B cell (primary cell): ENCODE measurements at regions not wholly inside any gene's neighbourhood (a gene's known extent, or its start where the extent isn't known, plus 50 kb on each side); places are given as distances from the start of the nearest gene placed in this dataset.

Experiments used
- ATAC-seq: fragments of 200-7000 bp; cut with Tn5 transposase; one replicate; pipeline ENCODE4 v1.10.0; 2021; ENCODE audit warnings: low read depth, mild to moderate bottlenecking, moderate number of reproducible peaks, moderate library complexity
- CTCF ChIA-PET: fragments of 350-600 bp; sonication (Branson Sonifier 250); formaldehyde crosslinking; loops from one replicate; lab custom pipeline; 2021; ENCODE audit warnings: antibody characterized with exemption, inconsistent platforms; lab: Charles Lee
- POLR2A ChIA-PET: fragments of 350-600 bp; sonication (Branson Sonifier 250); formaldehyde crosslinking; loops from one replicate; lab custom pipeline; 2021; ENCODE audit warnings: antibody characterized with exemption; lab: Charles Lee
- DNase-seq: peaks from one replicate; pipeline ENCODE4 v3.0.0; 2013
- H2AFZ ChIP-seq: 2 replicates; pipeline ENCODE4 v1.6.1; 2012; ENCODE audit warnings: mild to moderate bottlenecking, low read depth, low read length; ENCODE audit not compliant: insufficient read depth, poor library complexity, severe bottlenecking
- H3K27ac ChIP-seq, 2 donors: 1 replicate in 1 of 2; 2 replicates in 1 of 2; pipeline ENCODE4 v1.5.1; 2012 to 2013; ENCODE audit warnings: low read length in 2 of 2, mild to moderate bottlenecking in 2 of 2, moderate library complexity in 1 of 2
- H3K27me3 ChIP-seq, 4 experiments: fragments of 200-600 bp in 1 of 4; sonication (generic) in 1 of 4; replicated peaks in 1 of 4; 1 replicate in 2 of 4; 2 replicates in 2 of 4; pipeline versions ENCODE4 v1.6.1 to v1.7.0; 2013 to 2016; ENCODE audit warnings: low read length in 3 of 4, mild to moderate bottlenecking in 2 of 4, mixed read lengths in 1 of 4, moderate library complexity in 1 of 4; ENCODE audit not compliant: insufficient read depth in 4 of 4, control insufficient read depth in 3 of 4; ENCODE audit errors: control extremely low read depth in 1 of 4
- H3K36me3 ChIP-seq, 2 experiments: replicated peaks in 1 of 2; 1 replicate in 1 of 2; 2 replicates in 1 of 2; pipeline versions ENCODE4 v1.6.1 to v1.7.1; 2013; ENCODE audit warnings: low read length in 1 of 2; ENCODE audit not compliant: insufficient read depth in 2 of 2, control insufficient read depth in 1 of 2; ENCODE audit errors: control extremely low read depth in 1 of 2, extremely low read depth in 1 of 2
- H3K4me1 ChIP-seq, 2 donors: fragments of 200-600 bp in 1 of 2; sonication (generic) in 1 of 2; 1 replicate in 1 of 2; 2 replicates in 1 of 2; pipeline versions ENCODE4 v1.5.1 to v1.6.1; 2013 to 2017; ENCODE audit warnings: low read length in 2 of 2; ENCODE audit not compliant: control insufficient read depth in 2 of 2, insufficient read depth in 2 of 2
- H3K4me2 ChIP-seq: replicated peaks from 2 replicates; pipeline ENCODE3; 2012; ENCODE audit warnings: mild to moderate bottlenecking, low read depth, low read length; ENCODE audit not compliant: poor library complexity, severe bottlenecking
- H3K4me3 ChIP-seq, 5 experiments: fragments of 200-600 bp in 1 of 5; sonication (generic) in 1 of 5; 1 replicate in 3 of 5; 2 replicates in 2 of 5; pipeline versions ENCODE4 v1.5.1 to v1.7.0; 2011 to 2016; ENCODE audit warnings: low read length in 4 of 5, mild to moderate bottlenecking in 4 of 5, low read depth in 2 of 5, control low read depth in 1 of 5, moderate library complexity in 1 of 5; ENCODE audit not compliant: insufficient read depth in 1 of 5; ENCODE audit errors: control extremely low read depth in 1 of 5, extremely low read depth in 1 of 5
- H3K79me2 ChIP-seq: fragments of 200-600 bp; sonication (generic); one replicate; pipeline ENCODE4 v1.6.0; 2016; ENCODE audit warnings: low read length; ENCODE audit not compliant: control insufficient read depth, insufficient read depth
- H3K9ac ChIP-seq: fragments of 200-600 bp; sonication (generic); 2 replicates; pipeline ENCODE4 v1.6.1; 2017; ENCODE audit warnings: mild to moderate bottlenecking, low read length, moderate library complexity
- H3K9me3 ChIP-seq, 3 donors: one replicate each; pipeline versions ENCODE4 v1.6.1 to v1.7.1; 2013; ENCODE audit warnings: low read length in 2 of 3; ENCODE audit not compliant: control insufficient read depth in 2 of 3, insufficient read depth in 1 of 3; ENCODE audit errors: control extremely low read depth in 1 of 3
- H4K20me1 ChIP-seq: 2 replicates; pipeline ENCODE4 v1.6.0; 2012; ENCODE audit warnings: mild to moderate bottlenecking, low read length; ENCODE audit not compliant: insufficient read depth, control insufficient read depth, poor library complexity, severe bottlenecking
- H3K27ac Mint-ChIP-seq: one replicate; pipeline ENCODE4 v1.8.0; 2021; ENCODE audit warnings: mixed read lengths
- H3K27me3 Mint-ChIP-seq: one replicate; pipeline ENCODE4 v1.8.0; 2021; ENCODE audit warnings: mixed read lengths
- H3K4me1 Mint-ChIP-seq: one replicate; pipeline ENCODE4 v1.8.0; 2021; ENCODE audit warnings: mixed read lengths
- H3K4me3 Mint-ChIP-seq: one replicate; pipeline ENCODE4 v1.8.0; 2021; ENCODE audit warnings: mixed read lengths
- H3K9me3 Mint-ChIP-seq: one replicate; pipeline ENCODE4 v1.8.0; 2022; ENCODE audit warnings: mixed read lengths; ENCODE audit not compliant: insufficient read depth
- EZH2 ChIP-seq: IDR thresholded peaks from 2 replicates; pipeline ENCODE4 v1.6.1; 2012; ENCODE audit warnings: borderline replicate concordance, low read depth, mild to moderate bottlenecking, moderate library complexity, low read length; ENCODE audit not compliant: insufficient read depth, poor library complexity, severe bottlenecking
- WGBS: methylation state at CpG from one replicate; pipeline ENCODE4 v1.1.5; 2013; ENCODE audit warnings: missing lambda C conversion rate; ENCODE audit not compliant: insufficient coverage; 5-methylcytosine and 5-hydroxymethylcytosine counted together
- intact Hi-C: fragments of 100-400 bp; cut with micrococcal nuclease; formaldehyde crosslinking; loops from one replicate; pipeline ENCODE4 v1.10.0; 2022
- TF ChIP-seq, protein P1 (sequence below): fragments of 200-600 bp; IDR thresholded peaks from one replicate; pipeline ENCODE4 v1.8.0; 2022; ENCODE audit warnings: antibody characterized with exemption, mild to moderate bottlenecking

DNA sequence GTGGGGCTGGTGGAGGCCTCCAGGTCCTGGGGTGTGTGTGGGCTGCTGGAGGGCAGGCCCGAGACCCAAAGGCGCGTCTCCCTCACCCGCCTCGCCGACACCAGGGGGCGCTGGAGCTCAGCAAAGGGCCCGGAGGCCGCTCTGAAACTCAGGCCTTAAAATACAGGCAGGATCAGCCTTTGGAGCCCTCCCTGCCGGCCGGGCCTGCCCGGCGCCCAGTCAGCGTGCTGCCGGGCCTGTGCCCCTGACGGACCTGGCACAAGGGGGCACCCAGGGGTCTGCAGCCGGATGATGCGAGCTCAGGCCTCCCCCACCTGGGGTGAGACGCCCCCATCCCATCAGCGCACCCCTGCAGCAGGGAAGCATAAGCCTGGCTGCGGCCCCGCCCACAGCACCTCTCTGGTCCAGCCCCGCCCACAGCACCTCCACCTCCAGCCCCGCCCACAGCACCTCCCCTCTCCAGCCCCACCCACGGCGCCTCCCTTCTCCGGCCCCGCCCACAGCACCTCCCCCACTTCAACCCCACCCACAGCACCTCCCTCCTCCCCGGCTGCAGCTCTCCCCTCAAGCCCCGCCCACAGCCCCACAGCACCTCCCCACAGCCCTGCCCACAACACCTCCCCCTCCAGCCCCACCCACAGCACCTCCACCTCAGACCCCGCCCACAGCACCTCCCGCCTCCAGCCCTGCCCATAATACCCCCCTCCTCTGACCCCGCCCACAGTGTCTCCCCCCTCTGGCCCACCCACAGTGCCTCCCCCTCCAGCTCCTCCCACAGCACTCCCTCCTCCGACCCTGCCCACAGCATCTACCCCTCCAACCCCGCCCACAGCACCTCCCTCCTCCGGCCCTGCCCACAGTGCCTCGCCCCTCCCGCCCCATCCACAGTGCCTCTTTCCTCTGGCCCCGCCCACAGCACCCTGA, 92.8 kb upstream of the OTOS start:
- intact Hi-C loops: no loop called here
- H3K4me3 Mint-ChIP-seq: no peak overlapping the region

More for the DNA sequence above, 92.8 kb upstream of the OTOS start:
- peaks cover 0 to 13% (median 2%) of the 10 kb centered on the region in 4 experiments for H3K27me3 ChIP-seq
- POLR2A ChIA-PET: no interaction called here
- no peak overlapping the region for H3K27ac ChIP-seq
- H3K79me2 ChIP-seq: no peaks in the 10 kb centered on the region
- TF ChIP-seq, protein P1, sequence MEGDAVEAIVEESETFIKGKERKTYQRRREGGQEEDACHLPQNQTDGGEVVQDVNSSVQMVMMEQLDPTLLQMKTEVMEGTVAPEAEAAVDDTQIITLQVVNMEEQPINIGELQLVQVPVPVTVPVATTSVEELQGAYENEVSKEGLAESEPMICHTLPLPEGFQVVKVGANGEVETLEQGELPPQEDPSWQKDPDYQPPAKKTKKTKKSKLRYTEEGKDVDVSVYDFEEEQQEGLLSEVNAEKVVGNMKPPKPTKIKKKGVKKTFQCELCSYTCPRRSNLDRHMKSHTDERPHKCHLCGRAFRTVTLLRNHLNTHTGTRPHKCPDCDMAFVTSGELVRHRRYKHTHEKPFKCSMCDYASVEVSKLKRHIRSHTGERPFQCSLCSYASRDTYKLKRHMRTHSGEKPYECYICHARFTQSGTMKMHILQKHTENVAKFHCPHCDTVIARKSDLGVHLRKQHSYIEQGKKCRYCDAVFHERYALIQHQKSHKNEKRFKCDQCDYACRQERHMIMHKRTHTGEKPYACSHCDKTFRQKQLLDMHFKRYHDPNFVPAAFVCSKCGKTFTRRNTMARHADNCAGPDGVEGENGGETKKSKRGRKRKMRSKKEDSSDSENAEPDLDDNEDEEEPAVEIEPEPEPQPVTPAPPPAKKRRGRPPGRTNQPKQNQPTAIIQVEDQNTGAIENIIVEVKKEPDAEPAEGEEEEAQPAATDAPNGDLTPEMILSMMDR: peak; percentile 46
- TF ChIP-seq EZH2: no peak
- Mint-ChIP-seq H3K4me1 (peaks cover 7% of the 10 kb centered on the region), H3K9me3 (no peaks in the 10 kb centered on the region), H3K27me3 (peaks cover 19% of the 10 kb centered on the region), H3K27ac (no peak overlapping the region)
- H3K4me3 ChIP-seq: peak overlapping the region in 2 of 5 experiments; percentile 5 to 19
- H4K20me1 ChIP-seq: no peaks in the 10 kb centered on the region
- H3K9ac ChIP-seq: peak overlapping the region; percentile 19
- WGBS: 4% methylated on average over 29 of the region's 39 CpGs
- ATAC-seq (peak; percentile 67), DNase-seq (peak; percentile 52)
- H3K4me2 ChIP-seq: peak overlapping the region; percentile 66
- H3K4me1 ChIP-seq: peaks cover 4 to 15% of the 10 kb centered on the region in 2 donors
- peaks cover 0 to 38% (median 15%) of the 10 kb centered on the region in 3 donors for H3K9me3 ChIP-seq
- H2AFZ ChIP-seq: peak overlapping the region; percentile 38
- H3K36me3 ChIP-seq: no peaks in the 10 kb centered on the region
- CTCF ChIA-PET: interaction anchor here (1.6 kb wide), 1 partner anchor 12 kb away, joined by 6 read pairs; no protein-coding TSS in a partner anchor
